ENCODE measurements at regions not wholly inside any gene's neighbourhood (a gene's known extent, or its start where the extent isn't known, plus 50 kb on each side); places are given as distances from the start of the nearest gene placed in this dataset.

- intact Hi-C loops (cut with DNase I) = no loop called here
- Histone ChIP-seq H3K4me3 (no peak overlapping the region), H3K4me1 (no peaks in the 10 kb centered on the region), H3K27ac (no peak overlapping the region), H3K9me3 (no peaks in the 10 kb centered on the region), H3K36me3 (no peaks in the 10 kb centered on the region), H3K27me3 (no peaks in the 10 kb centered on the region)
- no peak for TF ChIP-seq CTCF (IDR thresholded peaks at IDR 0.05)
- no peak for DNase-seq (ENCODE audit: low spot score in 2 of 2)
Observed at GRCh38 chr6:66860328-66860727, 1153.3 kb upstream of the EYS start.

GRCh38 chr6:66858196-66858595, 1151.2 kb upstream of the EYS start:
- H3K27me3 ChIP-seq = no peaks in the 10 kb centered on the region
- intact Hi-C loops (cut with DNase I) = no loop called here
- DNase-seq (ENCODE audit: low spot score in 2 of 2) = no peak
- H3K4me3 ChIP-seq = no peak overlapping the region
- H3K4me1 ChIP-seq = peaks cover 0 to 1% of the 10 kb centered on the region in 2 donors
- H3K27ac ChIP-seq = no peak overlapping the region
- H3K9me3 ChIP-seq = no peaks in the 10 kb centered on the region
- H3K36me3 ChIP-seq = no peaks in the 10 kb centered on the region
- no peak for TF ChIP-seq CTCF (IDR thresholded peaks at IDR 0.05)

GRCh38 chr6:66854014-66854413, 1147.0 kb upstream of the EYS start:
- no peak for TF ChIP-seq CTCF (IDR thresholded peaks at IDR 0.05)
- intact Hi-C loops (cut with DNase I) = no loop called here
- Histone ChIP-seq H3K4me1 (peaks cover 0 to 10% of the 10 kb centered on the region in 2 donors), H3K27ac (no peak overlapping the region), H3K4me3 (no peak overlapping the region), H3K36me3 (no peaks in the 10 kb centered on the region), H3K27me3 (no peaks in the 10 kb centered on the region), H3K9me3 (no peaks in the 10 kb centered on the region)
- no peak for DNase-seq (ENCODE audit: low spot score in 2 of 2)

- intact Hi-C loops (cut with DNase I) = no loop called here
- no peak for TF ChIP-seq CTCF (IDR thresholded peaks at IDR 0.05)
- no peak overlapping the region for H3K27ac ChIP-seq
- no peak for DNase-seq (ENCODE audit: low spot score in 2 of 2)
- no peaks in the 10 kb centered on the region for H3K9me3 ChIP-seq
- peaks cover 0 to 10% of the 10 kb centered on the region in 2 donors for H3K4me1 ChIP-seq
- H3K4me3 ChIP-seq = no peak overlapping the region
- H3K36me3 ChIP-seq = no peaks in the 10 kb centered on the region
- H3K27me3 ChIP-seq = no peaks in the 10 kb centered on the region
Observed at GRCh38 chr6:66851930-66852329, 1144.9 kb upstream of the EYS start.

- intact Hi-C loops (cut with DNase I) = no loop called here
Observed at GRCh38 chr6:66849843-66850242, 1142.8 kb upstream of the EYS start.

More at GRCh38 chr6:66849843-66850242, 1142.8 kb upstream of the EYS start:
- H3K9me3 ChIP-seq = no peaks in the 10 kb centered on the region
- TF ChIP-seq CTCF (IDR thresholded peaks at IDR 0.05) = no peak
- H3K36me3 ChIP-seq = no peaks in the 10 kb centered on the region
- H3K4me1 ChIP-seq = peaks cover 0 to 10% of the 10 kb centered on the region in 2 donors
- H3K4me3 ChIP-seq = no peak overlapping the region
- DNase-seq (ENCODE audit: low spot score in 2 of 2) = no peak
- no peaks in the 10 kb centered on the region for H3K27me3 ChIP-seq
- no peak overlapping the region for H3K27ac ChIP-seq

Measured in ascending aorta (tissue), 2 donors.